GM13976 (cell line): ENCODE measurements at regions not wholly inside any gene's neighbourhood (a gene's known extent, or its start where the extent isn't known, plus 50 kb on each side); places are given as distances from the start of the nearest gene placed in this dataset.
"Not testable (repeated sequence)": the region's sequence is repeated elsewhere in the genome, so short reads cannot be mapped to it uniquely, and the experiment has no call there.

Experiments used
- DNase-seq: peaks from one replicate; pipeline ENCODE4 v3.0.0; 2012; ENCODE audit warnings: low spot score
- CTCF ChIP-seq: IDR thresholded peaks from 2 replicates; pipeline ENCODE4 v1.5.1; 2012; ENCODE audit warnings: borderline replicate concordance, mild to moderate bottlenecking; ENCODE audit not compliant: insufficient read depth; ENCODE audit errors: extremely low read depth, missing control alignments, control extremely low read depth
- in situ Hi-C: fragments of 300-500 bp; cut with MboI; formaldehyde crosslinking; loops from one replicate; pipeline ENCODE4 v1.12.0; 2022; ENCODE audit warnings: low sequenced_read_pairs, mixed read lengths, inconsistent platforms; ENCODE audit not compliant: unreplicated experiment

- in situ Hi-C loops, DNase-seq: not testable (repeated sequence)
These were observed 59.2 kb upstream of the CCDC180 start for GRCh38 chr9:97248252-97248651.

- in situ Hi-C loops = no loop called here
- no peak for TF ChIP-seq CTCF
- DNase-seq = no peak
These were observed 63.9 kb upstream of the CCDC180 start for GRCh38 chr9:97243606-97244005.

- in situ Hi-C loops, DNase-seq: not testable (repeated sequence)
These were observed 66.0 kb upstream of the CCDC180 start for GRCh38 chr9:97241430-97241829.

GRCh38 chr9:97237951-97238889, 69.2 kb upstream of the CCDC180 start:
- peak; percentile 64 for DNase-seq
- no peak for TF ChIP-seq CTCF
- in situ Hi-C loops = no loop called here

- no peak for TF ChIP-seq CTCF
- DNase-seq = no peak
- in situ Hi-C loops = no loop called here
These were observed 70.1 kb upstream of the CCDC180 start for GRCh38 chr9:97237311-97237786.

- DNase-seq, in situ Hi-C loops: not testable (repeated sequence)
These were observed 74.5 kb upstream of the CCDC180 start for GRCh38 chr9:97233009-97233400.

GRCh38 chr9:97232060-97233008, 75.1 kb upstream of the CCDC180 start:
- in situ Hi-C loops, DNase-seq: not testable (repeated sequence)

- in situ Hi-C loops, DNase-seq: not testable (repeated sequence)
These were observed 85.1 kb upstream of the CCDC180 start for GRCh38 chr9:97222393-97222792.

GRCh38 chr9:97221478-97222355, 85.7 kb upstream of the CCDC180 start:
- in situ Hi-C loops = not testable (repeated sequence)
- DNase-seq = peak; percentile 36
